H9 (cell line): ENCODE measurements at regions not wholly inside any gene's neighbourhood (a gene's known extent, or its start where the extent isn't known, plus 50 kb on each side); places are given as distances from the start of the nearest gene placed in this dataset.

Source experiments
- DNase-seq: peaks from one replicate; pipeline ENCODE4 v3.0.0-alpha.2; 2017
- H2AFZ ChIP-seq: one replicate; pipeline ENCODE4 v1.6.1; 2013; ENCODE audit warnings: mild to moderate bottlenecking, low read length, control low read depth, moderate library complexity
- H2AK5ac ChIP-seq: 2 replicates; pipeline ENCODE4 v1.6.1; 2013; ENCODE audit warnings: low read length, control low read depth, mixed read lengths; ENCODE audit not compliant: insufficient read length
- H2BK120ac ChIP-seq: one replicate; pipeline ENCODE4 v1.6.1; 2013; ENCODE audit warnings: low read depth, mild to moderate bottlenecking, low read length, control low read depth, inconsistent platforms; ENCODE audit not compliant: poor library complexity, severe bottlenecking
- H2BK12ac ChIP-seq: 2 replicates; pipeline ENCODE4 v1.6.1; 2013; ENCODE audit warnings: low read length, control low read depth, mixed read lengths, low read depth; ENCODE audit not compliant: insufficient read length
- H2BK15ac ChIP-seq: 2 replicates; pipeline ENCODE4 v1.6.1; 2013; ENCODE audit warnings: low read depth, low read length, control low read depth
- H2BK20ac ChIP-seq: one replicate; pipeline ENCODE4 v1.6.1; 2013; ENCODE audit warnings: low read depth, mild to moderate bottlenecking, low read length, control low read depth, inconsistent platforms; ENCODE audit not compliant: poor library complexity, severe bottlenecking
- H2BK5ac ChIP-seq: 2 replicates; pipeline ENCODE4 v1.6.1; 2013; ENCODE audit warnings: low read length, control low read depth, mixed read lengths; ENCODE audit not compliant: insufficient read length
- H3K14ac ChIP-seq: 2 replicates; pipeline ENCODE4 v1.6.1; 2013; ENCODE audit warnings: low read length, control low read depth; ENCODE audit not compliant: insufficient read depth
- H3K18ac ChIP-seq: 2 replicates; pipeline ENCODE4 v1.6.1; 2013; ENCODE audit warnings: low read depth, mild to moderate bottlenecking, mixed read lengths, low read length, control low read depth; ENCODE audit not compliant: insufficient read length
- H3K23ac ChIP-seq: 2 replicates; pipeline ENCODE4 v1.6.1; 2013; ENCODE audit warnings: low read length, control low read depth, mixed read lengths, low read depth; ENCODE audit not compliant: insufficient read length
- H3K23me2 ChIP-seq: 2 replicates; pipeline ENCODE4 v1.6.1; 2013; ENCODE audit warnings: low read depth, mild to moderate bottlenecking, mixed read lengths, low read length, control low read depth; ENCODE audit not compliant: insufficient read length, poor library complexity, severe bottlenecking
- H3K27ac ChIP-seq: 2 replicates; pipeline ENCODE4 v1.5.1; 2013; ENCODE audit warnings: low read length, control low read depth, mixed read lengths, low read depth; ENCODE audit not compliant: insufficient read length
- H3K27me3 ChIP-seq: 2 replicates; pipeline ENCODE4 v1.6.1; 2013; ENCODE audit warnings: low read length, control low read depth, inconsistent platforms; ENCODE audit not compliant: insufficient read depth
- H3K4ac ChIP-seq: 2 replicates; pipeline ENCODE4 v1.6.1; 2013; ENCODE audit warnings: low read depth, mild to moderate bottlenecking, control low read depth, inconsistent platforms, low read length, moderate library complexity
- H3K4me1 ChIP-seq: 2 replicates; pipeline ENCODE4 v1.6.1; 2013; ENCODE audit warnings: low read length, control low read depth, inconsistent platforms; ENCODE audit not compliant: insufficient read depth
- H3K4me2 ChIP-seq: 2 replicates; pipeline ENCODE4 v1.6.1; 2013; ENCODE audit warnings: low read length, control low read depth, mixed read lengths; ENCODE audit not compliant: insufficient read length, insufficient read depth
- H3K56ac ChIP-seq: 2 replicates; pipeline ENCODE4 v1.6.1; 2013; ENCODE audit warnings: low read depth, mild to moderate bottlenecking, mixed read lengths, low read length, control low read depth; ENCODE audit not compliant: insufficient read length
- H3K79me1 ChIP-seq: 2 replicates; pipeline ENCODE4 v1.6.1; 2013; ENCODE audit warnings: low read depth, mild to moderate bottlenecking, moderate library complexity, low read length, control low read depth, inconsistent platforms; ENCODE audit not compliant: insufficient read depth, poor library complexity, severe bottlenecking
- H3K79me2 ChIP-seq: 2 replicates; pipeline ENCODE4 v1.6.1; 2013; ENCODE audit warnings: low read length, control low read depth, inconsistent platforms; ENCODE audit not compliant: insufficient read depth
- H3K9ac ChIP-seq: 2 replicates; pipeline ENCODE4 v1.6.1; 2013; ENCODE audit warnings: low read length, control low read depth, mixed read lengths; ENCODE audit not compliant: insufficient read length; ENCODE audit errors: extremely low read depth
- H3K9me3 ChIP-seq: one replicate; pipeline ENCODE4 v1.6.1; 2013; ENCODE audit warnings: low read depth, low read length, inconsistent platforms; ENCODE audit not compliant: control insufficient read depth
- H3T11ph ChIP-seq: one replicate; pipeline ENCODE4 v1.6.1; 2013; ENCODE audit warnings: mild to moderate bottlenecking, low read length, control low read depth, inconsistent platforms
- H4K20me1 ChIP-seq: one replicate; pipeline ENCODE4 v1.6.1; 2013; ENCODE audit not compliant: control insufficient read depth, insufficient read length, insufficient read depth
- H4K5ac ChIP-seq: 2 replicates; pipeline ENCODE4 v1.6.1; 2013; ENCODE audit warnings: low read depth, mild to moderate bottlenecking, mixed read lengths, low read length, control low read depth; ENCODE audit not compliant: insufficient read length
- H4K8ac ChIP-seq: replicated peaks from 2 replicates; pipeline ENCODE4 v1.6.1; 2013; ENCODE audit warnings: low read length, control low read depth, mixed read lengths, low read depth; ENCODE audit not compliant: insufficient read length
- H4K91ac ChIP-seq: 2 replicates; pipeline ENCODE4 v1.6.1; 2013; ENCODE audit warnings: low read depth, mild to moderate bottlenecking, moderate library complexity, mixed read lengths, low read length, control low read depth; ENCODE audit not compliant: insufficient read length
- H3K27ac Mint-ChIP-seq, 3 experiments: 2 replicates in 2 of 3; 3 replicates in 1 of 3; pipeline ENCODE4 v1.8.0; 2020 to 2021; ENCODE audit warnings: mixed read lengths in 3 of 3, mild to moderate bottlenecking in 1 of 3, moderate library complexity in 1 of 3
- H3K27me3 Mint-ChIP-seq: 2 replicates; pipeline ENCODE4 v1.8.0; 2021; ENCODE audit warnings: low read depth, mild to moderate bottlenecking, moderate library complexity, mixed read lengths
- H3K36me3 Mint-ChIP-seq, 3 experiments: 2 replicates in 2 of 3; 3 replicates in 1 of 3; pipeline ENCODE4 v1.8.0; 2020 to 2021; ENCODE audit warnings: low read depth in 3 of 3, mixed read lengths in 3 of 3; ENCODE audit not compliant: insufficient read depth in 1 of 3
- H3K4me1 Mint-ChIP-seq, 2 experiments: 2 replicates each; pipeline ENCODE4 v1.8.0; 2020; ENCODE audit warnings: mixed read lengths in 2 of 2
- H3K4me3 Mint-ChIP-seq, 2 experiments: 2 replicates in 1 of 2; 3 replicates in 1 of 2; pipeline ENCODE4 v1.8.0; 2020 to 2021; ENCODE audit warnings: mild to moderate bottlenecking in 2 of 2, mixed read lengths in 2 of 2, moderate library complexity in 1 of 2
- H3K9me3 Mint-ChIP-seq, 2 experiments: 2 replicates in 1 of 2; 3 replicates in 1 of 2; pipeline ENCODE4 v1.8.0; 2020; ENCODE audit warnings: mild to moderate bottlenecking in 2 of 2, mixed read lengths in 2 of 2, moderate library complexity in 1 of 2
- WGBS: extraction: QIAGEN DNeasy Blood & Tissue Kit; methylation state at CpG from one replicate; pipeline ENCODE4 v1.1.7; 2013; ENCODE audit warnings: missing lambda C conversion rate, low lambda C conversion rate, mixed read lengths; ENCODE audit not compliant: insufficient read length; ENCODE audit errors: extremely low coverage; 5-methylcytosine and 5-hydroxymethylcytosine counted together
- TF ChIP-seq, protein P1 (sequence below): fragments of 200-600 bp; sonication (generic); conservative IDR thresholded peaks from 3 replicates; pipeline ENCODE4 v1.8.0; 2021; ENCODE audit warnings: antibody characterized with exemption, mild to moderate bottlenecking

DNA sequence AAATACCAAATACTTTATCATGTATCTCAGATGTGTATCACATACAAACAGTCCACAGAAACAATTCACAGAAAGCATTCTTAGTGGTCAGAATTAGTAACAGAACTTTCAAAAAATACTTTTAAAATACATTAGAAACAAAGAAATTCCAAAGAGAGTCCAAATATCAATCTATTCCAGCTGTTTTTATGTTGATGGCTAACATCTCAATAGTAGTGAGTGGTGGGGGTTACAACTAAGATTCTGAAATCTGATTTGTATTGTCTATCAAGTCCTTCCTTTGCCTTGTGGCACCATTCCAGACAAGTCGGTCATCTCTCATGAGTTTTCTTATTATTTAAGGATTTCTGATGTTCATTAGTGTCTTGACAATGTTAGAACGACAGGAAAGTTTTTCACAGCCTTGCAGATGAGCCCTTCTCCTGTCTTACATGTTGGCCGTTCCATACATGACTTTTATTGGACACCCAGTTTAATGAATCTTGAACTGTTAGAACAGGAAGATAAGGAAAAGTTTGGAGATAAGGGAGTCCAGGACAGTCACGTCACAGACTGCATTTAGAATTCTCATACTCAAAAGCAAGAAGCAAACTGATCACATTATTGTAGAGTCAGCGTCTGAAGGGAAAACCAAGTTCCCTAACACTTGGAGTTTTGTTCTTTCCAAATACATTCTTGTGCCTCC is 410.3 kb downstream of the PID1 start:
- H3K9me3 Mint-ChIP-seq = peaks cover 1 to 2% of the 10 kb centered on the region in 2 experiments; a peak in 2 of 5 replicates
- no CpG with 5 or more reads among the region's 5 CpGs for WGBS
- Histone ChIP-seq H3K4me1 (no peaks in the 10 kb centered on the region), H2BK20ac (no peak overlapping the region), H3K4ac (no peak overlapping the region), H3K79me2 (no peaks in the 10 kb centered on the region), H2BK120ac (no peak overlapping the region), H3K4me2 (no peak overlapping the region), H3K56ac (no peak overlapping the region), H3K23me2 (no peaks in the 10 kb centered on the region), H3T11ph (no peak overlapping the region), H3K9me3 (no peaks in the 10 kb centered on the region), H3K18ac (no peak overlapping the region), H4K91ac (no peak overlapping the region), H3K9ac (no peak overlapping the region), H4K20me1 (no peaks in the 10 kb centered on the region), H3K27ac (no peak overlapping the region), H2BK5ac (no peak overlapping the region), H3K79me1 (no peaks in the 10 kb centered on the region), H3K27me3 (no peaks in the 10 kb centered on the region), H2BK15ac (no peak overlapping the region), H2BK12ac (no peak overlapping the region), H4K5ac (no peak overlapping the region), H3K14ac (no peak overlapping the region), H2AFZ (no peak overlapping the region), H2AK5ac (no peak overlapping the region), H3K23ac (no peak overlapping the region), H4K8ac (no peak overlapping the region)
- no peaks in the 10 kb centered on the region for H3K36me3 Mint-ChIP-seq
- no peak for DNase-seq
- H3K4me1 Mint-ChIP-seq = no peaks in the 10 kb centered on the region
- H3K27me3 Mint-ChIP-seq = no peaks in the 10 kb centered on the region; the same call in 1 of the 2 replicates
- TF ChIP-seq, protein P1, sequence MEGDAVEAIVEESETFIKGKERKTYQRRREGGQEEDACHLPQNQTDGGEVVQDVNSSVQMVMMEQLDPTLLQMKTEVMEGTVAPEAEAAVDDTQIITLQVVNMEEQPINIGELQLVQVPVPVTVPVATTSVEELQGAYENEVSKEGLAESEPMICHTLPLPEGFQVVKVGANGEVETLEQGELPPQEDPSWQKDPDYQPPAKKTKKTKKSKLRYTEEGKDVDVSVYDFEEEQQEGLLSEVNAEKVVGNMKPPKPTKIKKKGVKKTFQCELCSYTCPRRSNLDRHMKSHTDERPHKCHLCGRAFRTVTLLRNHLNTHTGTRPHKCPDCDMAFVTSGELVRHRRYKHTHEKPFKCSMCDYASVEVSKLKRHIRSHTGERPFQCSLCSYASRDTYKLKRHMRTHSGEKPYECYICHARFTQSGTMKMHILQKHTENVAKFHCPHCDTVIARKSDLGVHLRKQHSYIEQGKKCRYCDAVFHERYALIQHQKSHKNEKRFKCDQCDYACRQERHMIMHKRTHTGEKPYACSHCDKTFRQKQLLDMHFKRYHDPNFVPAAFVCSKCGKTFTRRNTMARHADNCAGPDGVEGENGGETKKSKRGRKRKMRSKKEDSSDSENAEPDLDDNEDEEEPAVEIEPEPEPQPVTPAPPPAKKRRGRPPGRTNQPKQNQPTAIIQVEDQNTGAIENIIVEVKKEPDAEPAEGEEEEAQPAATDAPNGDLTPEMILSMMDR = no peak
- no peak overlapping the region for H3K4me3 Mint-ChIP-seq
- H3K27ac Mint-ChIP-seq = no peak overlapping the region
